ENCODE measurements at regions not wholly inside any gene's neighbourhood (a gene's known extent, or its start where the extent isn't known, plus 50 kb on each side); places are given as distances from the start of the nearest gene placed in this dataset.

- Histone ChIP-seq H3K9me3 (no peaks in the 10 kb centered on the region), H3K27me3 (no peaks in the 10 kb centered on the region), H3K36me3 (no peaks in the 10 kb centered on the region), H3K4me1 (ENCODE audit: insufficient read depth) (no peaks in the 10 kb centered on the region), H3K4me3 (no peak overlapping the region), H3K27ac (no peak overlapping the region)
- WGBS, 3 donors: 93 to 98% (median 93%) methylated on average over 2 of the region's 2 CpGs
- no peak for DNase-seq
- intact Hi-C loops (cut with DNase I): no loop called here
- no peak for TF ChIP-seq POLR2A (IDR thresholded peaks at IDR 0.05)
- TF ChIP-seq CTCF (IDR thresholded peaks at IDR 0.05): no peak
- TF ChIP-seq EP300 (IDR thresholded peaks at IDR 0.05): no peak
Measured at GRCh38 chr2:147577998-147578380, 266.8 kb upstream of the ACVR2A start.

- Histone ChIP-seq H3K27ac (no peak overlapping the region), H3K9me3 (no peaks in the 10 kb centered on the region), H3K4me3 (no peak overlapping the region), H3K4me1 (ENCODE audit: insufficient read depth) (no peaks in the 10 kb centered on the region), H3K36me3 (no peaks in the 10 kb centered on the region), H3K27me3 (no peaks in the 10 kb centered on the region)
- intact Hi-C loops (cut with DNase I): no loop called here
- DNase-seq: no peak
- TF ChIP-seq EP300 (IDR thresholded peaks at IDR 0.05) (no peak), POLR2A (IDR thresholded peaks at IDR 0.05) (no peak), CTCF (IDR thresholded peaks at IDR 0.05) (no peak)
- WGBS, 3 donors: 50 to 60% (median 54%) methylated on average over 8 of the region's 8 CpGs
Measured at GRCh38 chr2:147577323-147577997, 267.4 kb upstream of the ACVR2A start.

- no peak for DNase-seq
- WGBS, 3 donors: 89 to 92% (median 91%) methylated on average over 3 of the region's 3 CpGs
- no peak overlapping the region for H3K27ac ChIP-seq
- no peak for TF ChIP-seq POLR2A (IDR thresholded peaks at IDR 0.05)
- TF ChIP-seq CTCF (IDR thresholded peaks at IDR 0.05): no peak
- TF ChIP-seq EP300 (IDR thresholded peaks at IDR 0.05): no peak
- H3K36me3 ChIP-seq: no peaks in the 10 kb centered on the region
- no peaks in the 10 kb centered on the region for H3K9me3 ChIP-seq
- no peak overlapping the region for H3K4me3 ChIP-seq
- no peaks in the 10 kb centered on the region for H3K27me3 ChIP-seq
- H3K4me1 ChIP-seq (ENCODE audit: insufficient read depth): no peaks in the 10 kb centered on the region
- intact Hi-C loops (cut with DNase I): no loop called here
Measured at GRCh38 chr2:147575106-147575505, 269.7 kb upstream of the ACVR2A start.

- no peaks in the 10 kb centered on the region for H3K27me3 ChIP-seq
- no peak for TF ChIP-seq EP300 (IDR thresholded peaks at IDR 0.05)
- TF ChIP-seq CTCF (IDR thresholded peaks at IDR 0.05): no peak
- TF ChIP-seq POLR2A (IDR thresholded peaks at IDR 0.05): no peak
- 84 to 96% (median 89%) methylated on average over 2 of the region's 2 CpGs for WGBS, 3 donors
- H3K4me1 ChIP-seq (ENCODE audit: insufficient read depth): no peaks in the 10 kb centered on the region
- no peak for DNase-seq
- H3K36me3 ChIP-seq: no peaks in the 10 kb centered on the region
- no peak overlapping the region for H3K4me3 ChIP-seq
- no peak overlapping the region for H3K27ac ChIP-seq
- no peaks in the 10 kb centered on the region for H3K9me3 ChIP-seq
- intact Hi-C loops (cut with DNase I): no loop called here
Measured at GRCh38 chr2:147572622-147573021, 272.2 kb upstream of the ACVR2A start.
